ENCODE measurements at regions not wholly inside any gene's neighbourhood (a gene's known extent, or its start where the extent isn't known, plus 50 kb on each side); places are given as distances from the start of the nearest gene placed in this dataset.

DNA sequence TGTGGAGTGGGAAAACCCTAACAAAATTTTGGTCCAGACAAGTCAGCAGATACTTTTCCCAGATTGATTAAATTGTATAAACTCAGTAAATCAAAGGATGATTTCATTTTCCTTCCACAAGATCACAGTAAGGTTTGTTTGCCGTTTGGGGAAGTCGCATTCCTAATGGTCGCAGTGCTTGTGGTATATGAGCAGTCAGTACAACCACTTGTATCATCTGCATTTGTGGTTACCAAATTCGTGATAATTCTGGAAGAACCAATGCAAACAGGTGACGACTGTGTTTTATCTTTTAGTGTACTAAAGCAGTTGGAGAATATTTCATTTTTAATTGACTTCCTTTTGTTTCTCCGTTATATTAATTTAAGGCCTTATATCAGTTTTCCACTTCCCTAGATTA lies 100.0 kb upstream of the CNTN6 start:
- TF ChIP-seq, protein P1, sequence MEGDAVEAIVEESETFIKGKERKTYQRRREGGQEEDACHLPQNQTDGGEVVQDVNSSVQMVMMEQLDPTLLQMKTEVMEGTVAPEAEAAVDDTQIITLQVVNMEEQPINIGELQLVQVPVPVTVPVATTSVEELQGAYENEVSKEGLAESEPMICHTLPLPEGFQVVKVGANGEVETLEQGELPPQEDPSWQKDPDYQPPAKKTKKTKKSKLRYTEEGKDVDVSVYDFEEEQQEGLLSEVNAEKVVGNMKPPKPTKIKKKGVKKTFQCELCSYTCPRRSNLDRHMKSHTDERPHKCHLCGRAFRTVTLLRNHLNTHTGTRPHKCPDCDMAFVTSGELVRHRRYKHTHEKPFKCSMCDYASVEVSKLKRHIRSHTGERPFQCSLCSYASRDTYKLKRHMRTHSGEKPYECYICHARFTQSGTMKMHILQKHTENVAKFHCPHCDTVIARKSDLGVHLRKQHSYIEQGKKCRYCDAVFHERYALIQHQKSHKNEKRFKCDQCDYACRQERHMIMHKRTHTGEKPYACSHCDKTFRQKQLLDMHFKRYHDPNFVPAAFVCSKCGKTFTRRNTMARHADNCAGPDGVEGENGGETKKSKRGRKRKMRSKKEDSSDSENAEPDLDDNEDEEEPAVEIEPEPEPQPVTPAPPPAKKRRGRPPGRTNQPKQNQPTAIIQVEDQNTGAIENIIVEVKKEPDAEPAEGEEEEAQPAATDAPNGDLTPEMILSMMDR (IDR thresholded peaks at IDR 0.05; ENCODE audit: extremely low read depth, missing control alignments), result no peak
- DNase-seq (ENCODE audit: low spot score), result no peak

DNA sequence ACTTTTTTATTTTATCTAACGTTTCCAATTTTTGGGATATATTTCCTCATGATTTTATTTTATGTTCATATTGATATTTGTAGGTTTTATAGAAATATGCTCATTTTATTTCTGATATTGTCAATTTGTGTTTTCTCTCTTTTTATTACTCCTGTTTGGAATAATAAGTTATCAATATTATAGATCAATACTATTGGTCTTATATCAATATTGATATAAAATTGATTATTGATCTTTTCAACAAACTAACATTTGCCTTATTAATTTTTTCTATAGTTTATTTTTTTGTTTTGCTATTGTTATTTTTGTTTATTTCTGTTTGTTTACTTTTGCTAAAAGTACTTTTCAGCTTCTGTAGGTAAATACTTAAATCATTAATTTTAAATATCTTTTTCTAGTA lies 90.8 kb upstream of the CNTN6 start:
- TF ChIP-seq, protein P1 (IDR thresholded peaks at IDR 0.05; ENCODE audit: extremely low read depth, missing control alignments), result no peak
- no peak for DNase-seq (ENCODE audit: low spot score)

DNA sequence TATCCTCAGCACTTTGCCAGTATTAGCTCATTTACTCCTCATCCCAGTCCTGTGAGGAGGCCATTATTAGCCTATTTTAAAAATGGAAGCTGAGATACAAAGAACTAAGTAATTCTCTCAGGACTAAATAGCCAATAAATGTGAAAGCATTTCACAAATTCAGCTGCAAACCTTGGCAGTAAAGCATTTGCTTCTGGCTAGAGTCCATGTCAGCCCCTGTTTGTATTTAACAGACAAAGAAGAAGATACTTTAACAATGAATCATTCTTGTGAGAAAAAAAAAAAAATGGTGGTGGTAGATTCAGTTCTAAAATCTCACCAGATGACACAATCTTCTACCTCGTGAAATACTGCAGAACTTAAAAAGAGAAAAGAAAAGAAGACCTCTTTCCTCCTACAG lies 85.0 kb upstream of the CNTN6 start:
- no peak for DNase-seq (ENCODE audit: low spot score)

GRCh38 chr3:1010228-1010627 lies 82.6 kb upstream of the CNTN6 start:
- no peak for DNase-seq (ENCODE audit: low spot score)
- TF ChIP-seq, protein P1 (IDR thresholded peaks at IDR 0.05; ENCODE audit: extremely low read depth, missing control alignments), result no peak

More for the DNA sequence above, 85.0 kb upstream of the CNTN6 start:
- TF ChIP-seq, protein P1 (IDR thresholded peaks at IDR 0.05; ENCODE audit: extremely low read depth, missing control alignments), result no peak

DNA sequence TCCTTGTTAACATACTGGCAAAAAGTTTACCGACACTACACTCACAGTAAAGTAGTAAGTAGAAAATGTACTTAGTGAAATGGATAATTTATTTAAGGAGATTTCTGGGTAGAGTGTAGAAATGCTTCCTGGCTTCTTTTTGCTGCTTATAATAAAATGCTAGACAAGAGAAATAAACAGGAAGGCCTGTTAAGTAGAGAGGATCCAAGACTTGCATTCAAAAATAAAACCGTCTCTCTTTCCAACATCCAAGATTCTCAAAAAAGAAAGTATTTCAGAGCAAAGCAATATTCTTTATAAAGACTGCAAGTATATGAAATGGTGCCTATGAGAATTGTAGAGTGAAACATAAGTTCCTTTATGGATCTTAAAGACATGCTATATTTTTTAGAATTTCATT lies 77.0 kb upstream of the CNTN6 start:
- TF ChIP-seq, protein P1 (IDR thresholded peaks at IDR 0.05; ENCODE audit: extremely low read depth, missing control alignments), result no peak
- DNase-seq (ENCODE audit: low spot score), result no peak

DNA sequence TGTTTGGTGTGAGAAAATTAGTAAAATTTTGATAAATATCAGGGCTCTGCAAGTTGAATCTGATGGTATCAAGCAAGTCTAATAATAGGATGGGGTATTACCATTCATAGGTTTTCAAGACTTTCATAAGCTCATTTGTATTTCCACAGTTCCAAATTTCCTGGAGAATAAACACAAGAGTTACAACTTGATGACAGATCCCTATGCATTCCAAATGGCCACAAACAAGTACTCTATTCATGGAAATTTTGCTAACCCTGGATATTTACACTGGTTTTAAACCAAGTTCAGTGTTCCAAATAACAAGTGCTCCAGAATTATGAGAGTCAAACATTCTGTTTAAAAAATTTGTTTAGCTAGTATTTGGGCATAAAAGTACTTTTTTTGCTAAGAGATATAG lies 75.0 kb upstream of the CNTN6 start:
- no peak for DNase-seq (ENCODE audit: low spot score)
- TF ChIP-seq, protein P1 (IDR thresholded peaks at IDR 0.05; ENCODE audit: extremely low read depth, missing control alignments), result no peak

DNA sequence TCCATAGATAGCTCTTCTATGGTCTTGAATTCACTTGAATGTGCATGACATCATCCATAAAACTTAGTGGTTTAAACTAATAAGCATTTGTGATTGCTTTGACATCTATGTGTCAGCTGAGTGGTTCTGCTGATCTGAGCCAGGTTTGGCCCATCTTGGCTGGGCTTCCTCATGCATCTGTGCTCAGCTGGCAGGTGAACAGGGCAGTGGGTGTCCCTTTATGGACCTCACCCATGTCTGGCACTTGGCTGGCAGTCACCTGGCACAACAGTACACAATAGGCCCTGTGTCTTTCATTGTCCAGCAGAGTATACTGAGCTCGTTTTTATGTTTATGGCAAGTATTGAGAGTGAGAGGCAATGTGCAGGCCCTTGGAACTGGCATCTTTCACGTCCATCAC lies 73.7 kb upstream of the CNTN6 start:
- TF ChIP-seq, protein P1 (IDR thresholded peaks at IDR 0.05; ENCODE audit: extremely low read depth, missing control alignments), result no peak
- DNase-seq (ENCODE audit: low spot score), result no peak

Measured in GM20000 (cell line).